SK-N-SH (cell line): ENCODE measurements at regions not wholly inside any gene's neighbourhood (a gene's known extent, or its start where the extent isn't known, plus 50 kb on each side); places are given as distances from the start of the nearest gene placed in this dataset.

Source experiments
- CTCF ChIP-seq: fragments of 200-600 bp; sonication (generic); IDR thresholded peaks from 2 replicates; pipeline ENCODE4 v1.6.1; 2017; ENCODE audit warnings: antibody characterized with exemption, mild to moderate bottlenecking, moderate library complexity
- FOXM1 ChIP-seq: IDR thresholded peaks from 2 replicates; pipeline ENCODE4 v1.4.0; 2012; ENCODE audit warnings: low read depth, mild to moderate bottlenecking
- MAX ChIP-seq: IDR thresholded peaks from 2 replicates; pipeline ENCODE4 v1.4.0; 2012; ENCODE audit warnings: low read depth
- NFIC ChIP-seq: IDR thresholded peaks from 2 replicates; pipeline ENCODE4 v1.4.0; 2012; ENCODE audit warnings: borderline replicate concordance
- SIN3A ChIP-seq: IDR thresholded peaks from 2 replicates; pipeline ENCODE4 v1.6.1; 2012; ENCODE audit warnings: low read depth, mild to moderate bottlenecking, low read length, moderate library complexity, borderline replicate concordance

GRCh38 chr7:130938661-130939060, 204.7 kb upstream of the KLF14 start:
- TF ChIP-seq FOXM1 = no peak
- no peak for TF ChIP-seq CTCF
- TF ChIP-seq NFIC = no peak
- no peak for TF ChIP-seq MAX
- no peak for TF ChIP-seq SIN3A
